NCI-H1930 (cell line): ENCODE measurements at regions not wholly inside any gene's neighbourhood (a gene's known extent, or its start where the extent isn't known, plus 50 kb on each side); places are given as distances from the start of the nearest gene placed in this dataset.

Source experiments
- DNase-seq, 2 experiments: peaks; one replicate each; lab custom pipeline; 2025; lab: John Stamatoyannopoulos, UW

GRCh38 chr13:105446197-105446596 lies 1089.3 kb downstream of the EFNB2 start:
- DNase-seq, result no peak

- DNase-seq, result no peak
Measured at GRCh38 chr13:105445796-105446195, 1089.7 kb downstream of the EFNB2 start.

GRCh38 chr13:105442949-105443699 lies 1092.3 kb downstream of the EFNB2 start:
- DNase-seq, result no peak

- no peak for DNase-seq
Measured at GRCh38 chr13:105442040-105442439, 1093.4 kb downstream of the EFNB2 start.

GRCh38 chr13:105441051-105441750 lies 1094.3 kb downstream of the EFNB2 start:
- DNase-seq, result no peak

- DNase-seq, result no peak
Measured at GRCh38 chr13:105436943-105437342, 1098.5 kb downstream of the EFNB2 start.

- DNase-seq, result no peak
Measured at GRCh38 chr13:105432438-105432837, 1103.0 kb downstream of the EFNB2 start.

GRCh38 chr13:105428811-105429210 lies 1106.7 kb downstream of the EFNB2 start:
- DNase-seq, result no peak

- DNase-seq, result no peak
Measured at GRCh38 chr13:105426441-105426840, 1109.0 kb downstream of the EFNB2 start.

GRCh38 chr13:105414639-105415038 lies 1120.8 kb downstream of the EFNB2 start:
- no peak for DNase-seq

- DNase-seq, result no peak
Measured at GRCh38 chr13:105412171-105412570, 1123.3 kb downstream of the EFNB2 start.

- DNase-seq, result no peak
Measured at GRCh38 chr13:105410602-105411001, 1124.9 kb downstream of the EFNB2 start.

GRCh38 chr13:105406551-105406950 lies 1128.9 kb downstream of the EFNB2 start:
- no peak for DNase-seq

- DNase-seq, result peak in 1 of 2 experiments; percentile 33
Measured at GRCh38 chr13:105403086-105403485, 1132.4 kb downstream of the EFNB2 start.

- DNase-seq, result no peak
Measured at GRCh38 chr13:105395041-105395440, 1140.4 kb downstream of the EFNB2 start.

- no peak for DNase-seq
Measured at GRCh38 chr13:105389373-105389772, 1146.1 kb downstream of the EFNB2 start.

- no peak for DNase-seq
Measured at GRCh38 chr13:105377452-105377851, 1158.0 kb downstream of the EFNB2 start.

- no peak for DNase-seq
Measured at GRCh38 chr13:105370011-105370650, 1165.3 kb downstream of the EFNB2 start.

GRCh38 chr13:105368781-105369180 lies 1166.7 kb downstream of the EFNB2 start:
- DNase-seq, result no peak

- DNase-seq, result no peak
Measured at GRCh38 chr13:105365831-105366230, 1169.6 kb downstream of the EFNB2 start.

GRCh38 chr13:105365021-105365550 lies 1170.4 kb downstream of the EFNB2 start:
- DNase-seq, result no peak

- no peak for DNase-seq
Measured at GRCh38 chr13:105364191-105364590, 1171.3 kb downstream of the EFNB2 start.
